PC-9 (cell line): ENCODE measurements at regions not wholly inside any gene's neighbourhood (a gene's known extent, or its start where the extent isn't known, plus 50 kb on each side); places are given as distances from the start of the nearest gene placed in this dataset.

Source experiments
- BruUV-seq: library from RNA; stranded (reverse); fragments of 400-500 nt; replicated peaks from 2 replicates; lab custom pipeline; 2021; lab: Mats Ljungman, UMichigan
- CTCF ChIA-PET: fragments of 300-600 bp; sonication (Branson Sonifier 250); formaldehyde crosslinking; loops from one replicate; lab custom pipeline; 2022; ENCODE audit warnings: antibody characterized with exemption; lab: Charles Lee
- POLR2A ChIA-PET: fragments of 300-600 bp; sonication (Branson Sonifier 250); formaldehyde crosslinking; loops from one replicate; lab custom pipeline; 2022; ENCODE audit warnings: antibody characterized with exemption; ENCODE audit not compliant: unreplicated experiment; lab: Charles Lee
- DNase-seq, 2 experiments: peaks; one replicate each; pipeline versions ENCODE4 v3.0.0 to v3.0.0-alpha.2; 2015 to 2022; ENCODE audit warnings: mixed read lengths in 1 of 2
- H2AFZ ChIP-seq: fragments of 200-600 bp; sonication (generic); 2 replicates; pipeline ENCODE4 v1.8.1; 2017; ENCODE audit warnings: antibody characterized with exemption
- H3F3A ChIP-seq: fragments of 200-600 bp; sonication (generic); 2 replicates; pipeline ENCODE4 v1.8.1; 2017; ENCODE audit warnings: antibody characterized with exemption, mild to moderate bottlenecking, low read depth; ENCODE audit not compliant: insufficient read depth
- H3K27ac ChIP-seq: fragments of 200-600 bp; sonication (generic); 2 replicates; pipeline ENCODE4 v1.6.1; 2016; ENCODE audit warnings: mixed run types
- H3K27me3 ChIP-seq: fragments of 200-600 bp; sonication (generic); 2 replicates; pipeline ENCODE4 v1.6.1; 2016; ENCODE audit warnings: low read depth, mixed run types; ENCODE audit not compliant: insufficient read depth
- H3K36me3 ChIP-seq: fragments of 200-600 bp; sonication (generic); 2 replicates; pipeline ENCODE4 v1.6.1; 2016; ENCODE audit warnings: low read depth, mixed run types
- H3K4me1 ChIP-seq: fragments of 200-600 bp; sonication (generic); replicated peaks from 2 replicates; pipeline ENCODE4 v1.6.1; 2016; ENCODE audit warnings: mixed run types; ENCODE audit not compliant: insufficient read depth
- H3K4me2 ChIP-seq: fragments of 200-600 bp; sonication (generic); 2 replicates; pipeline ENCODE4 v1.6.1; 2017; ENCODE audit warnings: mixed run types
- H3K4me3 ChIP-seq: fragments of 200-600 bp; sonication (generic); 2 replicates; pipeline ENCODE4 v1.6.1; 2016; ENCODE audit warnings: mixed run types
- H3K79me2 ChIP-seq: fragments of 200-600 bp; sonication (generic); 2 replicates; pipeline ENCODE4 v1.6.1; 2017; ENCODE audit warnings: low read depth, mixed run types
- H3K9me2 ChIP-seq: fragments of 200-600 bp; sonication (generic); 2 replicates; pipeline ENCODE4 v1.8.1; 2017; ENCODE audit warnings: mild to moderate bottlenecking; ENCODE audit not compliant: insufficient read depth
- H3K9me3 ChIP-seq: fragments of 200-600 bp; sonication (generic); 2 replicates; pipeline ENCODE4 v1.8.1; 2016; ENCODE audit warnings: low read depth; ENCODE audit not compliant: insufficient read depth
- H4K20me1 ChIP-seq: fragments of 200-600 bp; sonication (generic); 2 replicates; pipeline ENCODE4 v1.8.1; 2017; ENCODE audit not compliant: insufficient read depth
- CTCF ChIP-seq: fragments of 200-600 bp; sonication (generic); conservative IDR thresholded peaks from 2 replicates; pipeline ENCODE4 v1.6.1; 2017; ENCODE audit warnings: mixed run types, antibody characterized with exemption, mild to moderate bottlenecking, moderate library complexity
- EZH2 ChIP-seq: fragments of 200-600 bp; sonication (generic); IDR thresholded peaks from 2 replicates; pipeline ENCODE4 v1.8.0; 2017; ENCODE audit warnings: antibody characterized with exemption, low read depth
- intact Hi-C: fragments of 100-400 bp; cut with micrococcal nuclease; formaldehyde crosslinking; loops from one replicate; pipeline ENCODE4 v1.10.0; 2022; ENCODE audit not compliant: unreplicated experiment

GRCh38 chr11:28961726-28962125 is 853.5 kb downstream of the METTL15 start:
- no TSS peak for BruUV-seq
- CTCF ChIA-PET, result no interaction called here
- no peak overlapping the region for H3K27ac ChIP-seq

GRCh38 chr11:28956446-28956845 is 848.3 kb downstream of the METTL15 start:
- Histone ChIP-seq H3K4me3 (no peak overlapping the region), H4K20me1 (no peaks in the 10 kb centered on the region), H3K79me2 (no peaks in the 10 kb centered on the region), H3K27ac (no peak overlapping the region), H3K36me3 (no peaks in the 10 kb centered on the region), H3K27me3 (no peaks in the 10 kb centered on the region), H2AFZ (no peak overlapping the region), H3F3A (no peaks in the 10 kb centered on the region), H3K4me2 (no peak overlapping the region), H3K9me3 (no peaks in the 10 kb centered on the region), H3K4me1 (no peaks in the 10 kb centered on the region), H3K9me2 (no peaks in the 10 kb centered on the region)
- intact Hi-C loops, result no loop called here
- ChIA-PET CTCF (no interaction called here), POLR2A (no interaction called here)
- no peak for DNase-seq
- no TSS peak for BruUV-seq
- no peak for TF ChIP-seq CTCF
- TF ChIP-seq EZH2, result no peak

More at GRCh38 chr11:28961726-28962125, 853.5 kb downstream of the METTL15 start:
- no peak overlapping the region for H3K4me3 ChIP-seq
- no peaks in the 10 kb centered on the region for H3K9me2 ChIP-seq
- H3K27me3 ChIP-seq, result no peaks in the 10 kb centered on the region
- H3K4me1 ChIP-seq, result no peaks in the 10 kb centered on the region
- no peaks in the 10 kb centered on the region for H4K20me1 ChIP-seq
- no peak for DNase-seq
- TF ChIP-seq CTCF (no peak), EZH2 (no peak)
- intact Hi-C loops, result no loop called here
- H2AFZ ChIP-seq, result no peak overlapping the region
- POLR2A ChIA-PET, result no interaction called here
- no peaks in the 10 kb centered on the region for H3K79me2 ChIP-seq
- H3K4me2 ChIP-seq, result no peak overlapping the region
- no peaks in the 10 kb centered on the region for H3F3A ChIP-seq
- no peaks in the 10 kb centered on the region for H3K36me3 ChIP-seq
- no peaks in the 10 kb centered on the region for H3K9me3 ChIP-seq

GRCh38 chr11:28951191-28951590 is 843.0 kb downstream of the METTL15 start:
- no peaks in the 10 kb centered on the region for H3K36me3 ChIP-seq
- no peaks in the 10 kb centered on the region for H3K79me2 ChIP-seq
- TF ChIP-seq CTCF (no peak), EZH2 (no peak)
- no TSS peak for BruUV-seq
- no peak overlapping the region for H3K27ac ChIP-seq
- no peaks in the 10 kb centered on the region for H4K20me1 ChIP-seq
- no peak overlapping the region for H3K4me3 ChIP-seq
- H3K9me2 ChIP-seq, result no peaks in the 10 kb centered on the region
- no peaks in the 10 kb centered on the region for H3K9me3 ChIP-seq
- H3K4me1 ChIP-seq, result no peaks in the 10 kb centered on the region
- intact Hi-C loops, result no loop called here
- POLR2A ChIA-PET, result no interaction called here
- CTCF ChIA-PET, result no interaction called here
- no peaks in the 10 kb centered on the region for H3K27me3 ChIP-seq
- H3F3A ChIP-seq, result no peaks in the 10 kb centered on the region
- no peak overlapping the region for H2AFZ ChIP-seq
- DNase-seq, result no peak
- no peak overlapping the region for H3K4me2 ChIP-seq
